ENCODE measurements at regions not wholly inside any gene's neighbourhood (a gene's known extent, or its start where the extent isn't known, plus 50 kb on each side); places are given as distances from the start of the nearest gene placed in this dataset.
"Not testable (repeated sequence)": the region's sequence is repeated elsewhere in the genome, so short reads cannot be mapped to it uniquely, and the experiment has no call there.

GRCh38 chr9:31588756-31589155 is 795.7 kb upstream of the ACO1 start:
- ChIA-PET POLR2A (ENCODE audit: unreplicated experiment) (no interaction called here), CTCF (no interaction called here)
- H3K27ac ChIP-seq: no peak overlapping the region

GRCh38 chr9:31590091-31590490 is 794.4 kb upstream of the ACO1 start:
- TF ChIP-seq CTCF (conservative IDR thresholded peaks at IDR 0.05): no peak
- no peak overlapping the region for H3K4me2 ChIP-seq
- intact Hi-C loops (cut with micrococcal nuclease; ENCODE audit: unreplicated experiment): no loop called here
- no peaks in the 10 kb centered on the region for H3K4me1 ChIP-seq (replicated peaks; ENCODE audit: insufficient read depth)
- BruUV-seq (replicated peaks): no TSS peak
- CTCF ChIA-PET: no interaction called here
- H3K9me2 ChIP-seq (ENCODE audit: insufficient read depth): no peaks in the 10 kb centered on the region
- H2AFZ ChIP-seq: no peak overlapping the region
- H4K20me1 ChIP-seq (ENCODE audit: insufficient read depth): no peaks in the 10 kb centered on the region
- no peaks in the 10 kb centered on the region for H3K27me3 ChIP-seq (ENCODE audit: insufficient read depth, low read depth)
- H3K79me2 ChIP-seq (ENCODE audit: low read depth): no peaks in the 10 kb centered on the region
- no peak overlapping the region for H3K4me3 ChIP-seq
- POLR2A ChIA-PET (ENCODE audit: unreplicated experiment): no interaction called here
- no peaks in the 10 kb centered on the region for H3K36me3 ChIP-seq (ENCODE audit: low read depth)
- H3K9me3 ChIP-seq (ENCODE audit: insufficient read depth, low read depth): no peaks in the 10 kb centered on the region
- no peak overlapping the region for H3K27ac ChIP-seq
- DNase-seq: no peak
- no peaks in the 10 kb centered on the region for H3F3A ChIP-seq (ENCODE audit: insufficient read depth, low read depth)

More at GRCh38 chr9:31588756-31589155, 795.7 kb upstream of the ACO1 start:
- H2AFZ ChIP-seq: no peak overlapping the region
- no peak overlapping the region for H3K4me3 ChIP-seq
- intact Hi-C loops (cut with micrococcal nuclease; ENCODE audit: unreplicated experiment): no loop called here
- H3K36me3 ChIP-seq (ENCODE audit: low read depth): no peaks in the 10 kb centered on the region
- TF ChIP-seq EZH2 (IDR thresholded peaks at IDR 0.05; ENCODE audit: low read depth): no peak
- no peak for TF ChIP-seq CTCF (conservative IDR thresholded peaks at IDR 0.05)
- H3K4me1 ChIP-seq (replicated peaks; ENCODE audit: insufficient read depth): no peaks in the 10 kb centered on the region
- H4K20me1 ChIP-seq (ENCODE audit: insufficient read depth): no peaks in the 10 kb centered on the region
- no peaks in the 10 kb centered on the region for H3K79me2 ChIP-seq (ENCODE audit: low read depth)
- no TSS peak for BruUV-seq (replicated peaks)
- no peaks in the 10 kb centered on the region for H3K9me2 ChIP-seq (ENCODE audit: insufficient read depth)
- H3F3A ChIP-seq (ENCODE audit: insufficient read depth, low read depth): no peaks in the 10 kb centered on the region
- no peaks in the 10 kb centered on the region for H3K27me3 ChIP-seq (ENCODE audit: insufficient read depth, low read depth)
- H3K4me2 ChIP-seq: no peak overlapping the region
- no peaks in the 10 kb centered on the region for H3K9me3 ChIP-seq (ENCODE audit: insufficient read depth, low read depth)
- peak in 1 of 2 experiments; percentile 52 for DNase-seq

GRCh38 chr9:31597086-31597485 is 787.4 kb upstream of the ACO1 start:
- H4K20me1 ChIP-seq (ENCODE audit: insufficient read depth); intact Hi-C loops (cut with micrococcal nuclease; ENCODE audit: unreplicated experiment); CTCF ChIA-PET: not testable (repeated sequence)

GRCh38 chr9:31597977-31598376 is 786.5 kb upstream of the ACO1 start:
- H3K36me3 ChIP-seq (ENCODE audit: low read depth): no peaks in the 10 kb centered on the region
- H2AFZ ChIP-seq: no peak overlapping the region
- H3K27me3 ChIP-seq (ENCODE audit: insufficient read depth, low read depth): no peaks in the 10 kb centered on the region
- peak overlapping the region; percentile 50 for H3K27ac ChIP-seq
- no peaks in the 10 kb centered on the region for H3K9me2 ChIP-seq (ENCODE audit: insufficient read depth)
- H4K20me1 ChIP-seq (ENCODE audit: insufficient read depth): no peaks in the 10 kb centered on the region
- H3K9me3 ChIP-seq (ENCODE audit: insufficient read depth, low read depth): no peaks in the 10 kb centered on the region
- H3K4me2 ChIP-seq: no peak overlapping the region; the same call in 1 of the 2 replicates
- no peak overlapping the region for H3K4me3 ChIP-seq
- H3F3A ChIP-seq (ENCODE audit: insufficient read depth, low read depth): no peaks in the 10 kb centered on the region
- intact Hi-C loops (cut with micrococcal nuclease; ENCODE audit: unreplicated experiment): no loop called here
- peak; percentile 21 to 81 for DNase-seq
- H3K4me1 ChIP-seq (replicated peaks; ENCODE audit: insufficient read depth): peaks cover 14% of the 10 kb centered on the region
- CTCF ChIA-PET: no interaction called here
- POLR2A ChIA-PET (ENCODE audit: unreplicated experiment): interaction anchor here (0.5 to 0.7 kb wide), 3 partner anchors 10 to 864 kb away, joined by 4 to 5 read pairs (median 4); no protein-coding TSS in a partner anchor
- no peak for TF ChIP-seq EZH2 (IDR thresholded peaks at IDR 0.05; ENCODE audit: low read depth)
- no peak for TF ChIP-seq CTCF (conservative IDR thresholded peaks at IDR 0.05)
- H3K79me2 ChIP-seq (ENCODE audit: low read depth): no peaks in the 10 kb centered on the region
- no TSS peak for BruUV-seq (replicated peaks)

More at GRCh38 chr9:31597086-31597485, 787.4 kb upstream of the ACO1 start:
- H2AFZ ChIP-seq; H3K36me3 ChIP-seq (ENCODE audit: low read depth); H3K27me3 ChIP-seq (ENCODE audit: insufficient read depth, low read depth); H3K4me3 ChIP-seq; POLR2A ChIA-PET (ENCODE audit: unreplicated experiment); H3K79me2 ChIP-seq (ENCODE audit: low read depth); H3K9me2 ChIP-seq (ENCODE audit: insufficient read depth); H3K27ac ChIP-seq; BruUV-seq (replicated peaks); H3K9me3 ChIP-seq (ENCODE audit: insufficient read depth, low read depth); H3K4me2 ChIP-seq; H3F3A ChIP-seq (ENCODE audit: insufficient read depth, low read depth); DNase-seq: not testable (repeated sequence)
- H3K4me1 ChIP-seq (replicated peaks; ENCODE audit: insufficient read depth): peaks cover 14% of the 10 kb centered on the region

All from PC-9 (cell line).